GM19452 (cell line): ENCODE measurements at regions not wholly inside any gene's neighbourhood (a gene's known extent, or its start where the extent isn't known, plus 50 kb on each side); places are given as distances from the start of the nearest gene placed in this dataset.

Experiments
- ATAC-seq: cut with Tn5 transposase; IDR thresholded peaks from one replicate; pipeline ENCODE4 v1.9.1; 2021; ENCODE audit not compliant: unreplicated experiment

DNA sequence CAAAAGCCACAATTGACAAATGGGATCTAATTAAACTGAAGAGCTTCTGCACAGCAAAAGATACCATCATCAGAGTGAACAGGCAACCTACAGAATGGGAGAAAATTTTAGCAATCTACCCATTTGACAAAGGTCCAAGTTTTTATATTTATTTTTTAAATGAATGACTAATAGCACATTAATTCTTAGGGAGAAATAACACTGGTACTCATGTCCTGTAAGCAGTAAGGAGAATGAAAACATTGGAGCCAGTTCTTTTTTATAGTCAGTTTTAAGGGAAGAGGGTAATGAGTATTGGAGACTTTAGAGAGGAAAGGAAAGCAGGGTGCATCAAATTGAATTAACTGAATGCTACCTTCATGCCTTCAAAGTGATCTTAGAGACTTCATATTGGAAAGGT lies 404.7 kb upstream of the TGFBR2 start:
- ATAC-seq, result no peak

DNA sequence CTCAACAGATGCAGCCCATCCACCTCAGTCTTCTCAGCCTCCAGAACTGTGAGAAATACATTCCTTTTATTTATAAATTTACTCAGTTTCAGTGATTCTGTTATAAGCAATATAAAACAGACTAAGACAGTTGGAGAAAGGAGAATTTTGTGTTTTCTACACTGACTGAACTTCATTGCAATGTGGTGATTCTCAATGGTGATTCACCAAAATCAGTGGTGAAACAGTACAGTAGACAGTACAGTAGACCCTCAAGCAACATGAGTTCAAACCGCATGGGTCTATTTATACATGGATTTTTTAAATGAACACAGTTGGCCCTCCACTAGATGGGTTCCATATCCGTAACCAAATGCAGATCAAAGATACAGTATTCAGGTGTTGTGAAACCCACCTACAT lies 403.1 kb upstream of the TGFBR2 start:
- ATAC-seq, result no peak

DNA sequence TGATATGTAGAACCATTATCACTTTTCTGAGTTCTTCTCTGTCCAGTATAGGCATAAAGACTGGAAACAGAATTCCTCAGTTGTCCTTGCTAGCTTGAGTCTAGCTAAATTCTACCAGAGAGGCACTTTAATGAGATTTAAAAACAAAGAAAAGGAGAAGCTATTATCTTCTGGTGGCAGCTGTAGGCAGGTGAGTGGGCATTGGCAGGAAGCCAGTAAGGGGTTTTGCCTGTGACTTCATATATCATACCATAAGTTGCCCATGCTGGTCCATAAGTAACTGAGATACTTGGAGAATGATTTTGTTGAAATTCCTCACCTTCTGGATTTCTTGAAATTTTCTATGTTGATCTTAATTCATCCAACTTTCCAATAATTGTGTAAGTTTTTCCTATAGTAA lies 402.3 kb upstream of the TGFBR2 start:
- ATAC-seq, result no peak

DNA sequence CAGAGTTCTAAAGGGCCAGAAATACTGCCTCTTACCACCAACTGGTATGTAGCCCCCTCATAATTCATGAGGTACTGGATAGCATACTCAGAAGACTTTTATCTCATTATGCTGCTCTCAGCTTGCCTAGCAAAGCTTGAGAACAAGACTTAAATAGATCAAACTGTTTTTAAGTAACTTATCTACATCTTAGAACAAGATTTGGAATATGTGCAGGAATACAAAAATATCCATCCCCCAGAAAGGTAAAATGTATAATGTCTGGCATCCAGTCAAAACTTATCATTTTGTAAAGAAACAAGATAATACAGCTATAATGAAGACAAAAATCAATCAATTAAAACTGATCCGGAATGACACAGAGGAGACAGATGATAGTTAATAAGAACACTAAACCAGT lies 400.4 kb upstream of the TGFBR2 start:
- ATAC-seq, result no peak

DNA sequence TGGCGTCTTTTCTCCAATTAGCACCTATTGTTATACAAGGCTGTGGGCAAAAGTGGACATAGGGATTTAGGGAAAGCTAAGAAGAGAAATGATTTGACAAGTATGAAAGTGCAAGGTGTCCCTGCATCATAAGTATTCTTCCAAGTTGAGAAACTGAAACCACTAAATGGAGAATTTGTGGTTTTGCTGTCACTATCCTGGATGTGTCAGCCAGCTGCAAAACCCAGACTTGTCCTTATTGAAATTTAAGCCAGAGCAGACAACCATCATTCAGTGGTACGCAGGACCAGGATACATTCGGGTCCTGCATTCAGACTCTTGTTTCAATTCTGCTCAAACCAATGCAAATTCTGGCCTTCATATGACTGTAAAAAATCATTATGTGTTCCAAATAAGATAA lies 384.8 kb upstream of the TGFBR2 start:
- ATAC-seq, result no peak

DNA sequence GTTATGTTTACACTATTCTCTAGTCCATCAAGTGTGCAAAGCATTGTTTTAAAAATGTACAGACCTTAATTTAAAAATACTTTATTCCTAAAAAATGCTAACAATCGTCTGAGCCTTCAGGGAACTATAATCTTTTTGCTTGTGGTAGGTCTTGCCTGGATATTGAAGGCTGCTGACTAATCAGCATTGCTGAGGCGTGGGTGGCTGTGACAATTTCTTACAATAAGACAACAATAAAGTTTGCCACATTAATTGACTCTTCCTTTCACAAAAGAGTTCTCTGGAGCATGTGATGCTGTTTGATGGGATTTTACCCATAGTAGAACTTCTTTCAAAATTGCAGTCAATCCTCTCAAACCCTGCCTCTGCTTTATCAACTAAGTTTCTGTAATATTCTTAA lies 384.0 kb upstream of the TGFBR2 start:
- ATAC-seq, result no peak

DNA sequence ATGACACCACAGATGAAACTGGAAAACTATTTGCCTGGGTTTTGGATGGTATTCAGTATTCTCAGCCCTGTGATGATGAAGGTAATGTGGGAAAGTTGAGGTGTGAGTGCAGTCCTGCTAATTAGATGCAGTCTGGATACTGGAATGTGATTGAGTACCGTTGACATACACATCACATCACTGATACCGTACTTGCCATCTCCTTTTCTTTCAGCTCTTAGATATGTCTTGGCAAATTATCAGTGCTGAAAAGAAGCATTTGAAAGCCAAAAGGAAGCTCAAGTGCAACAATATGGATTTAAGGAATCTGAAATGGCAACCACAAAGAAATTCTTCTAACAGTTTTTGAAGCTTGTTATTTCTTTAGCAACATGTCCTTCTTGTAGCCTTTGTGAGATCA lies 381.4 kb upstream of the TGFBR2 start:
- no peak for ATAC-seq

DNA sequence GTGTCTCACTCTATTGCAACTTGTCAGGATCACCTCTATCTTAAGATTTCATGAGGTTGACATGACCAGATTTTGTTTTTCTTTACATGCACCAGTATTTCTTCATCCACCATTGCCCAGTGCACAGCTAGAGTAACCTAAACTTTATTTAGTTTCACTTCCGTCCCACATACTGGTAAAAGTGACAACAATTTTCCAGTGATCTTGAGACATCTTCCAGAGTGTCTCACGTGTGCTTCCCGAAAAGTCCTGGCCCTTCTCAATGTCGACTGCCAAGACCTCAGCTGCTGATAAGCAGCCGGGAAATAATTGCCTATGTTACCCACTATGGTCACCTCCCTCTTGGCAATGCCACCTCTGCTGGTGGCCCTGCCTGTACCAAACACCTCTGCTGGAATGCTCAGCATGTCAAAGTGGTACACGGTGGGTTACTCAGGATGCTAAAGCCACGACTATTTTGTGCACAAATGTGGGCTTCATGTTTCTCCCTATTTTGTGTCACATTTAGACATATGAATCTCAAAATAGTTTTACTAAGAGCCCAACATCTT lies 379.7 kb upstream of the TGFBR2 start:
- ATAC-seq, result no peak

DNA sequence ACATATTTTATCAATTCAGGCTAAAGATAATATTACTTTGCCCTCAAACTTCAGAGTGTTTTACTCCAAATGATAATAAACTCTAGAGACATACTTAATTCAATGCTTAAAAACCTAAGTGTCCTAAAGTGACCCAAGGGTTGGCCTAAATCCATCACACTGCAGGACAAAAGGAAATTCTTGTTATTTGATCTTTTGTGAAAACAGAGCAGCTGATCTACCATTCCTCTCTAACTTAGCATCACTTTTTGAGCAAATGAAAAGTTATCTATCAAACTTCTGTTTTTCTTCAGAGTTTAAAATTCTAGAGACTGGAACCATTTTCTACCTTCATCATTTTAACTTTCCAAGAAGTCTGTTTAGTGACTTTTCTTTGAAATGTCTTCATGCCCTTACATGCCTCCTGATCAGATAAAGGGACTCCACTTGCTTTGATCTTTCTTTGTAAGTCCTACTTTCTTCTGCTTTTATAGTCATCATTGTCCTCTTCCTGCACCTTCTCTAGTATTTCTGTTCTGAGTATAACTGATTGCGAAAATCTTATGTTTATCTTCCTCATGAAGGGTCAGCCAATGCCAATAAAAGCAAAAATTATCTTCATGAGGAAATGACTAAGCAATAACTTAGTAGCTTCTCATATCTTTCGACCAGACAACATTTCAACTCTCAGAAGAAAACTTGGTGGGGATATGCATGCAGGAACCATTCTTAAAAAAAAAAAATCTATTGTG lies 378.7 kb upstream of the TGFBR2 start:
- ATAC-seq, result no peak

DNA sequence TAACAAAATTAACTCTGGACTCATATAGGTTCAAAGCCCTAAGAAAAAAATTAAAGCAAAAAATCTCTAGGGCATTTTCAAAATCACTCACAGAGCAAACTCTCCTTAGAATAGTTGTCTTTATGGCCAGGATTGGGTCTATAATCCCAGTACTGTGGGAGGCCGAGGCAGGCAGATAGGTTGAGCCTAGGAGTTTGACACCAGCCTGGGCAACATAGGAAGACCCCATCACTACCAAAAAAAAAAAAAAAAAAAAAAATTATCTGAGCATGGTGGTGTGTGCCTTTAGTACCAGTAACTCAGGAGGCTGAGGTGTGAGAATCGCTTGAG lies 378.1 kb upstream of the TGFBR2 start:
- ATAC-seq, result no peak

DNA sequence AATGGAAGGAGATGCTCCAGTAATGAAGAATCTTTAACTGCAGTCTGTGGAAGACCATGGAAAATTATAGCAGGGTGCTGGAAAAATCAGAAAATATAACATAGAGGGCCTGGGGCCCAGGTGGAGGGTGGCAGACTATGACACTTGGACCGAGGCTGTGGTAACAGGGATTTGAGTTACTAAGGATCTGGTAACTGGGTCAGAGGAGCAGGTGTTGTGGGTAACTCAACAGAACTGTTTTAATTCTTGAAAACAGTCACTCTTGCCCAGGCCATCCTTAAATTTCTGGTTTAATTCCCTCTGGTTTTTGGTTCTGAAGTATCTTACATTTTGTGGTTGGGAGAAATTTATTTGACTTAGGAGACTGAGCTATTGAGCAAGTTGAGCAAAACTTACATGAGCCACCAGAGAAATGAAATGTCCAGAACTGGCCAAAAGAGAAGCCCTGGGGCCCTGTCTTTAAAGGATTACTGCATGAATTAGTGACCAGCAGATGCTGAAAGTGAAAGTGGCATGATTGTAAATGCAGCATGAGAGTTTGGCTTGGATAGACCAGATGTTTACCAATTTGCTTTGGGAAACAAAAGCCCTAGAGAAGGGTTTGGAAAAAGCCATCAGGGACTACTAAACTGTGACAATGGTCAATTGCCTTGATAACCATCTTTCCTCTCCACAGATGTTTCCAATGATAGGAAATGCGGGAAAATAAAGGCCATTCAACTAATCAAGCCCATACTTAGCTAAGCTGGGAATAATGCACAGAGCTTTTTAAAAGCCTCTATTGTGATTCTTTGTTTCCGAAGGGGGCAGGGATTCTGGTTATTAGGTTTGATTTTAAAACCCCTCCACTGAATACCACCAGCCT lies 374.9 kb upstream of the TGFBR2 start:
- no peak for ATAC-seq

DNA sequence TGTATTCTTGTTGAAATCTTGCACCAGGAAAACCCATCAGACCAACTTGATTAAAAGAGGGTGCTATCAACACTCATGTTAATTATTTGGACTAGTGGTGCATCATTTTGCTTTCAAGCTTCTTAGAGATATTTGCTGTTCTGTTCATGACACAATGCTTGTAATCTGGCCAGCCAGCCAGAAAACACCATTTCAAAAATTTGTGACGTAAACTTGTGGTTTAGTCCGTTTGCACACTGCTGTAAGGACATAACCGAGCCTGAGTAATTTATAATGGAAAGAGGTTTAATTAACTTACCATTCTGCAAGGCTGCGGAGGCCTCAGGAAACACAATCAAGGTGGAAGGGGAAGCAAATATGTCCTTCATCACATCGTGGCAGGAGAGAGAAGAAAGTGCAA lies 374.3 kb upstream of the TGFBR2 start:
- ATAC-seq, result no peak

DNA sequence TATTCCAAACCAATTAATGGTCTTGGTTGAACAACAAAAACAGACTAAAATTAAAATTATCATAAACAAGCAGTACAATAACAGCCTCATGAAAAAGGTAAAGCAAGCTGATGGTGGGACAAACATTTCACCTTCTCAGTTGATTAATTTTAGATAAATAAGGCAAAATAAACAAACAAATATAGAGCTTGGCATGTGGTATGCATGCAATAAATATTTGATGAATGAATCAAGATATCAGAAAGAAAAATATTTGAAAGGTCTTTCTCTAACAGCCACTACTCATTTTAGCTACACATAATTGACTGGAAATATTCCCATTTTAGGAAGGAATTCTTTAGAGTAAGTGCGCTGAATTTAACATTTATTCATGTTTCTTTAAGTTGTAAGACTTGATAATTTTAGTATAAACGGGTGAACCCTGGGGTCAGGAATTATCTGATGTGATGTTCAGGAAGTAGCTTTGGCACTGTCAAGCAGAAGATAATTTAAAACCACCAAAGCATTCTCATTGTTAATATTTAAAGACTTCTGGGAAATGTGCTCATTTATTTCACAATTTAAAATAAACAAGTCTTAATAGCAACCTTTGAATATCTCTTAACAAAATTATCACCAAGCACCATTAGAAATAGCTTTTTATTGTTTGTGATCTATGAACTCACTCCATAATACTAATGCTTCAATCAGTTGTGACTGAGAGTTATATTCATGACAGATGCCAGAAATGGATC lies 372.3 kb upstream of the TGFBR2 start:
- ATAC-seq, result no peak

DNA sequence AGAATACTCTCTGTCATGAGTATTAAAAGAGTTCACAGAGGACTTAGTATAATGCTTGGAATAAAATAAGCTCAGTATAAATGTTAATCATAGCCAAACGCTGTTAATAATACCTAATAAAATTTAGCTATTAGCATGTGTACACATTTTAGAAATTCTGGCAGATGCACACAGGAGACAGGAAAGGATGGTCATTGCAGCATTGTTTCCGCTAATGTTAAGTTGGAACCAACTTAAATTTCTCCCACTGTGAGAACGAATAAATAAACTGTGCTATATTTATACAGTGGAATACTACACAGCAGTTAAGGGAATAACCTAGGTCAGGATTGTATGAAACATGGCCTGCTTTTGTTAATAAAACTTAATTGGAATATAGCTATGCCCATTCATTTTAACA lies 370.4 kb upstream of the TGFBR2 start:
- no peak for ATAC-seq

DNA sequence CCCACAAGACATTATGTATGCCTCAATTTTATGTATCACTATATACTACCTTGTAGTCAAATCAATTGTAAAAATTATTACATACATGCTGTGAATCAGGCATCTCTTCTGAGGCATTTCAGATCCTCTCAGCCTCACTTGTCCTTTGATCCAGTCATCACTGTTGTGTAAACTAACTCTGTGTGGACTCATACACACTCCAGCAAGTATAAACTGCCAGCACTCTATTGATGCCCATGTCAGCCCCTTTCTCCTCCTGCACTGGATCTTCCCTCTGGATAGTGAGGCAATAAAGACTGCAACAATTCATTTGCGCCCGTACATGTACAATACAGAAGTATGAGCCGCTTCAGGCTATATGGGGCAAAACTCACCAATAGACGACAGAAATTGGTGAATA lies 364.7 kb upstream of the TGFBR2 start:
- no peak for ATAC-seq

DNA sequence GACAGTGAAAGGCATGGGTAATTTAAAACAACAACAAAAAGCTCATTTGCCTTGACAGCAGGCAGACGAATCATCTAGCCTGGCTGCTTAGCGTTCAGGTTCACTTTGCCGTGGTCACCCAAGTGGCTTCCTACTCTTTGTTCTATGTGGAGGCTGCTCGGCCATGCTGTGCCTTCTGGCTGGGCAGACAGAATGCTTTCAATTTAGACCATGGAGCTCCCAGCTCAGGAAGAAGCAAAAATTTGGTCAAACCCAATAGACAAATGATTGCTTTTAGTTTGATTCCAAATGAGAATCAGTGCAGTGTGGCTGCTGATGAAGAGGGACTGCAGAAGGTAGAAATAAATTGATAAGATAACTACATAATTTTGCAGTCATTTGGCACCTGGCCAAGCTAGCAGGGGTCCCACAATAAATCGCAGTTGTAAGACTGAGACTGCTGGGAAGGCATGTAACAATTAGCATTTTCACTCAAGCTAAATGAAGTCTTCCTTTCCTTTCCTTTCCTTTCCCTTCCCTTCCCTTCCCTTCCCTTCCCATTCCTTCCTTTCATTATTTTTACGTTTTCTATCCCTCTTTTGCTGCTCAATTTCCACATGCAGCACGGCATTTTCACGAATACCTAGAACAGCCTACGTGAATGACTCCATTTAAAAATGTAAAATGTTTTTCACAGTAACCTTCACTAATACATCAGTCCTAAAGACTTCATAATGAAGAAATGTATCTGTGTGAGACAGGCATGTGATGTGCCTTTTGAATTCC lies 360.4 kb upstream of the TGFBR2 start:
- ATAC-seq, result no peak

DNA sequence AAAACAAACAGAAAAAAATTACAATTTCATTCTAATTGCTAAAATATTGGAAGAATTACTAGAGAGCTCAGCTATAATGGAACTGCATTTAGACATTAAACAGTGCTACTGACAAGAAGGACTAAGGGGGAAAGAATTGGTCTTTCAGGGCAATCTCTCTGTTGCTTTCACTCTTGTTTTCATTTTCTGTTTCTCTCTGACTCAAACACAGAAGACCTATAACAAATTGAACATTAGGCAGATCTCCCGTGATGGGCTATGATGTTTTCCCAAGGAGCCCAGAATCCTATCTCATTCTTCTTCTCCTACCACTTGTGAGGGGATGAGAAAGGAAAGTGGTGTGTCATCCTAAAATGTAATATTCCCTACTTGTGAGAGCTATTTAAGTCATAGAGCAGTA lies 358.0 kb upstream of the TGFBR2 start:
- peak; percentile 97 for ATAC-seq

DNA sequence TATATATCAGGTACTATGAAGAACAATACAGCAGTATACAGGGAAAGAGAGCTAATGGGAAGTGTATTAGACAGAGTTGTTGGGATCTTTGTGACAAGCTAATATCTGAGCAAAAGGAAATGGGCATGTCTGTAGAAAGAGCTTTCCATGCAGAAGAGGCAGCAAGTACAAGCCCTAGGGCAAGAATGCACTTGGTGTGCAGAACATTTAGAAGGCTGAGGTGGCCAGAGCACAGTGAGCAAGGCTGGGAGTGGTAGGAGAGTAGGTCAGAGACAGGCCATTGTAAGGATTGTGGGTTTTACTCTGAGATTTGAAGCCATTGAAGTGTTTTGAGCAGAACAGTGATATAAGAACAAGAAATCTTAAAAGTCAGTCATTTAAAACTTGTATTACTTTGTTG lies 353.9 kb upstream of the TGFBR2 start:
- no peak for ATAC-seq

DNA sequence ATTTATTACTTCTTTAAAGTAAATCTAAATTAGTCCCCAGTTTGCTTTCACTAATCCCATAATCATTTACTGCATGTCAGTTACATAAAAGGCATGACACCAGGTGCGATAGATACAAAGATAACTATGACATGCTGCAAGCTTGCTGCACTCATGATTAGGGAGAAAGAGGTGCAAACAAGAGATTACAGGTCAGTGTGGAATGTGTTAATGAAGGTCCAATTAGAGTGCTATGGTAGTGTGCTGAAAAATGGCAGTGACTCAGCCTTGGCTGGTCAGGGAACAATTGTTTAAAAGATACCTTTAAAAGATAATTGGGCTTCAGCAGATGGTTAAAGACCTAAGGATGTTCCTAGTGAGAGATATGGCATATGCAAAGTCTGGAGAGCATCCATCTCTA lies 352.6 kb upstream of the TGFBR2 start:
- no peak for ATAC-seq

DNA sequence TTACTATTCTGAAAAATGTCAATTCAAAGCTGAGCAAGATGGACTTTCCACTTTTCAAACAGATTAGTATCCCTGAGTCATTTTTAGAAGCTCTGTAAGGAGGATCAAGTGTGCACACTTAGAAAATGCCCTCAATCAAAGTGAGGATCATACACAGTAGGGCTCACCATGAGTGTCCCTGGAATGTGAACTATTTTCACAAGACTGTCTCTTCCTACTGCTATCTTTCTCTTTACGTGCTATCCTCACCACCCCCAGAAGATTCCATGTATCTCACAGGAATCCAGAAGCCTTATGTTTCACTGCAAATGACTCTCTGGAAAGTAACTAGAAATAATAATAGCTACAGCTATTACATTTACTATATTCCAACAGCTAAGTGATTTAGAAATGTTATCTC lies 349.9 kb upstream of the TGFBR2 start:
- no peak for ATAC-seq
